Mammary epithelial cell (primary cell): ENCODE measurements at regions not wholly inside any gene's neighbourhood (a gene's known extent, or its start where the extent isn't known, plus 50 kb on each side); places are given as distances from the start of the nearest gene placed in this dataset.

ENCODE experiments used
- EZH2 ChIP-seq: IDR thresholded peaks from 2 replicates; pipeline ENCODE4 v1.6.1; 2012; ENCODE audit warnings: low read length, inconsistent platforms, borderline replicate concordance
- TF ChIP-seq, protein P1 (sequence below), 2 donors: IDR thresholded peaks in 1 of 2; conservative IDR thresholded peaks in 1 of 2; 2 replicates each; pipeline ENCODE4 v1.5.1; 2011 to 2012; ENCODE audit warnings: inconsistent platforms in 2 of 2, low read length in 2 of 2, mild to moderate bottlenecking in 2 of 2, control low read depth in 1 of 2, low read depth in 1 of 2; ENCODE audit not compliant: insufficient read depth in 1 of 2; ENCODE audit errors: extremely low read depth in 1 of 2

DNA sequence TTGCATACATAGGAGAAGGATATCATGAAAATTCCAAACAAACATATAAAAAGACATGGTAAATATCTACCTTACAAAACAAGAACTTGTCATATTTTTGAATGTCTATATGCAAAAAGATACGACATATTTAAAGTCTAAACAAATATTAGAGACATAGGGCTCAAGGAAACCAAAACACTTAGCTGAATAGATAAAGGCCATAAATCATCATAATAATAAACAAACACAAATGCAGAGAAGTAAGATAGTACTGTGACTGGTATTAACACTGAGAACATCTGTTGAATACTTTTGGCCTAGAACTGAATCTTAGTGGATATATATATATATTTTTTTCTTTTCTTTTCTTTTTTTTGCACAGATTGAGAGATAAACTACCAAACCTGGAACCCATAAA is 435.8 kb downstream of the KCNJ18 start:
- TF ChIP-seq, protein P1, sequence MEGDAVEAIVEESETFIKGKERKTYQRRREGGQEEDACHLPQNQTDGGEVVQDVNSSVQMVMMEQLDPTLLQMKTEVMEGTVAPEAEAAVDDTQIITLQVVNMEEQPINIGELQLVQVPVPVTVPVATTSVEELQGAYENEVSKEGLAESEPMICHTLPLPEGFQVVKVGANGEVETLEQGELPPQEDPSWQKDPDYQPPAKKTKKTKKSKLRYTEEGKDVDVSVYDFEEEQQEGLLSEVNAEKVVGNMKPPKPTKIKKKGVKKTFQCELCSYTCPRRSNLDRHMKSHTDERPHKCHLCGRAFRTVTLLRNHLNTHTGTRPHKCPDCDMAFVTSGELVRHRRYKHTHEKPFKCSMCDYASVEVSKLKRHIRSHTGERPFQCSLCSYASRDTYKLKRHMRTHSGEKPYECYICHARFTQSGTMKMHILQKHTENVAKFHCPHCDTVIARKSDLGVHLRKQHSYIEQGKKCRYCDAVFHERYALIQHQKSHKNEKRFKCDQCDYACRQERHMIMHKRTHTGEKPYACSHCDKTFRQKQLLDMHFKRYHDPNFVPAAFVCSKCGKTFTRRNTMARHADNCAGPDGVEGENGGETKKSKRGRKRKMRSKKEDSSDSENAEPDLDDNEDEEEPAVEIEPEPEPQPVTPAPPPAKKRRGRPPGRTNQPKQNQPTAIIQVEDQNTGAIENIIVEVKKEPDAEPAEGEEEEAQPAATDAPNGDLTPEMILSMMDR (conservative IDR thresholded peaks at IDR 0.05 in 1 of 2, IDR thresholded peaks at IDR 0.05 in 1 of 2; ENCODE audit: extremely low read depth in 1 of 2, insufficient read depth in 1 of 2, low read depth in 1 of 2, low read length in 2 of 2), result no peak
- TF ChIP-seq EZH2, result no peak
